Mucosa of descending colon (tissue), 3 donors: ENCODE measurements at regions not wholly inside any gene's neighbourhood (a gene's known extent, or its start where the extent isn't known, plus 50 kb on each side); places are given as distances from the start of the nearest gene placed in this dataset.

Experiments used
- ATAC-seq: fragments of 200-7000 bp; cut with Tn5 transposase; one replicate; pipeline ENCODE4 v1.9.1; 2020; ENCODE audit warnings: mild to moderate bottlenecking, moderate library complexity
- DNase-seq, 3 donors: peaks; one replicate each; pipeline ENCODE4 v3.0.0-alpha.2; 2020
- H3K36me3 ChIP-seq: fragments of 200-600 bp; one replicate; pipeline ENCODE4 v1.8.0; 2021; ENCODE audit warnings: low read depth, mild to moderate bottlenecking
- H3K4me1 ChIP-seq: fragments of 200-600 bp; one replicate; pipeline ENCODE4 v1.8.0; 2021; ENCODE audit warnings: low read depth, mild to moderate bottlenecking
- H3K4me3 ChIP-seq: fragments of 200-600 bp; one replicate; pipeline ENCODE4 v1.8.0; 2021; ENCODE audit warnings: mild to moderate bottlenecking
- H3K9me3 ChIP-seq: fragments of 200-600 bp; one replicate; pipeline ENCODE4 v1.8.0; 2021; ENCODE audit warnings: mild to moderate bottlenecking
- intact Hi-C, 2 donors: fragments of 100-400 bp; cut with DNase I in 1 of 2; cut with micrococcal nuclease in 1 of 2; formaldehyde crosslinking; loops; one replicate each; pipeline versions ENCODE4 v1.11.0 to v1.11.1; 2022; cut with DNase I, micrococcal nuclease
- TF ChIP-seq, protein P1 (sequence below): fragments of 200-600 bp; IDR thresholded peaks from one replicate; pipeline ENCODE4 v1.8.0; 2022; ENCODE audit warnings: antibody characterized with exemption, mild to moderate bottlenecking
- donor health status: DM: no; HTN: no; CAD: no; lungs with moderate emphysema.
- donor health status: DM: no; HTN: no; CAD: no.
- donor health status: DM: no; HTN: yes; CAD: no.

DNA sequence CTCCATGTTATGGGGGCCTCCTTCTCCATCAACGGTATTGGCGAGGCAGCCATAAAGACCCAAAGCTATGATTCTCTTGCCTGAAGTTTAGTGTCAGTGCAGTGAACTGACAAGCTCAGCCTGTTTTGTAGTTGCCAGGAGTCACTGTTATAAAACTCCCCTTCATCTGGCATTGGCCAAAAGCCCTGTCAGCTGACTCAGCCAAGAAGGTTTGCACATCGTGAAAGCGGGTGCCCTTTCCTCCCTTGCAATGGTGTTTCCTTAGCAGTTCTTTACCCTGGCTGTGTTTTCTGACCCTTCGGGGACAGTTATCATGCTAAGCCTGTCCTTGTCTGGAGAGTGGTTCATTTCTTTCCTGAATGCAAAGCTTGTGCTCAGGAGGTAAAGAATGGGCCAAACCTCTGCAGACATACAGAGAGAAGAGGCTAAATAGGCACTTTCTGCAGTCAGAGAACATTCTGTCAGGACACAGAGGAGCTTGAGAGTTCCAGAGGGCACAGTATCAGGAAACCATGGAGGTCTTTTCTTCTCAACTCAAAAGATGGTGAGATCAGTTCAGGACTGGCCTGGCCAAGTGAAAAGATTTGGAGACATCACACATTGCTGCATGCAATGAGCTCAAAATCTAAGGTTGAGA is 414.2 kb downstream of the ZNF521 start:
- DNase-seq: no peak
- Histone ChIP-seq H3K4me3 (no peak overlapping the region), H3K36me3 (no peaks in the 10 kb centered on the region), H3K9me3 (no peaks in the 10 kb centered on the region), H3K4me1 (no peaks in the 10 kb centered on the region)
- no peak for ATAC-seq
- intact Hi-C loops: no loop called here
- TF ChIP-seq, protein P1, sequence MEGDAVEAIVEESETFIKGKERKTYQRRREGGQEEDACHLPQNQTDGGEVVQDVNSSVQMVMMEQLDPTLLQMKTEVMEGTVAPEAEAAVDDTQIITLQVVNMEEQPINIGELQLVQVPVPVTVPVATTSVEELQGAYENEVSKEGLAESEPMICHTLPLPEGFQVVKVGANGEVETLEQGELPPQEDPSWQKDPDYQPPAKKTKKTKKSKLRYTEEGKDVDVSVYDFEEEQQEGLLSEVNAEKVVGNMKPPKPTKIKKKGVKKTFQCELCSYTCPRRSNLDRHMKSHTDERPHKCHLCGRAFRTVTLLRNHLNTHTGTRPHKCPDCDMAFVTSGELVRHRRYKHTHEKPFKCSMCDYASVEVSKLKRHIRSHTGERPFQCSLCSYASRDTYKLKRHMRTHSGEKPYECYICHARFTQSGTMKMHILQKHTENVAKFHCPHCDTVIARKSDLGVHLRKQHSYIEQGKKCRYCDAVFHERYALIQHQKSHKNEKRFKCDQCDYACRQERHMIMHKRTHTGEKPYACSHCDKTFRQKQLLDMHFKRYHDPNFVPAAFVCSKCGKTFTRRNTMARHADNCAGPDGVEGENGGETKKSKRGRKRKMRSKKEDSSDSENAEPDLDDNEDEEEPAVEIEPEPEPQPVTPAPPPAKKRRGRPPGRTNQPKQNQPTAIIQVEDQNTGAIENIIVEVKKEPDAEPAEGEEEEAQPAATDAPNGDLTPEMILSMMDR: no peak

DNA sequence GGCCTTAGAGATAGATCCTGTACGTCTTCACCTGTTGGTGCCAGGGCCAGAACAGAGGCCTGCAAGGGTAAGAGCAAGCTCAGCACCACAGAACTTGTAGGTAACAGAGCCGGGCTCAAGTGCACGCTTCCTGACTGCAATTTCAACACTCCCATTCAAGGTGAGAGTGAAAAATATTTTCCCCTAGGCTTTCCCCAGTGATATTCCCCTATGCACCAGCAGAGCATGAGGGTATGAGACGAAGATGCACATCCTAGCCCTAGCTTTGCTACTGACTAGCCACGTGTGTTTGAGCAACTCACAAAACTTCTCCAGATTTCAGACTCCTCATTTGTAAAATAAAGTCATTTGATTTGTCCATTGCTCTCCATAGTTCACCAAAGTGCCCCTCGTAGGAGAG is 411.6 kb downstream of the ZNF521 start:
- Histone ChIP-seq H3K9me3 (no peaks in the 10 kb centered on the region), H3K4me3 (no peak overlapping the region), H3K36me3 (no peaks in the 10 kb centered on the region), H3K4me1 (no peaks in the 10 kb centered on the region)
- TF ChIP-seq, protein P1: no peak
- intact Hi-C loops: no loop called here
- DNase-seq (no peak), ATAC-seq (no peak)

DNA sequence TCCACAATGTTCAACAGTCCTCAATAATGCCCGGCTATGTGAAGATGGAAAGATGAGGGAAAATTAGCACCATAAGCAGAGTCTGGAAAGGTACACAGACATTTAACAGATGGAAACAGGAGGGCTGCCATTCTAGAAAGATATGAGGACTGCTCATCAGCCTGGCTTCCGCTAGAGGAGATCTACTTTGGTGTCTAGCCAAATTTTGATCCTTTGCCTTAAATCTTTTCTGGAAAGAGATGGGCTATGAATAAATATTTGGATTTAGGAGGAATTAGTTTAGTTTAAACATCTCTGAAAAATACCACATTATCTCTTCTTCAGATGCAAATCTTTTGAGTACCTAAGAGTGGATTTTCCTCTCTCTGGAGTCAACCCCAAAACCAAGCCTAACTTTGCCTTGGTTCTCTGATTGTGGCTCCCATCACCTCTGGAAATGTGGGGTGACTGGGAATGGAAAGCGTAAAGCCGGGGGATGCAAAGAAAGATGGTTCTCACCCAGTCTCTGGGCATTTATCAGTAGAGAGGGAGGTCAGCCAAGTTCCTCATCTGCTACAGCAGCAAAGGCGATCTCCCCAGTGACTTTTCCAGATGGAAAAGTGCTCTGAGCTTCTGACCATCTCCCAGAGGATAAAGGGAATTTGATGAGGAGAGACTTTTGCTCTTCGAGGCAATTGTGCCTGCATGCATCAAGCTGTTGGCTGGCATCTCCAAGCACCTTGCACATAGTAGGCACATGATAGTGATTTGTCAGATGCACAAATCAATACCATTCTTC is 410.6 kb downstream of the ZNF521 start:
- DNase-seq: no peak
- intact Hi-C loops: no loop called here
- Histone ChIP-seq H3K9me3 (no peaks in the 10 kb centered on the region), H3K36me3 (no peaks in the 10 kb centered on the region), H3K4me3 (no peak overlapping the region), H3K4me1 (no peaks in the 10 kb centered on the region)
- no peak for ATAC-seq
- TF ChIP-seq, protein P1: no peak

DNA sequence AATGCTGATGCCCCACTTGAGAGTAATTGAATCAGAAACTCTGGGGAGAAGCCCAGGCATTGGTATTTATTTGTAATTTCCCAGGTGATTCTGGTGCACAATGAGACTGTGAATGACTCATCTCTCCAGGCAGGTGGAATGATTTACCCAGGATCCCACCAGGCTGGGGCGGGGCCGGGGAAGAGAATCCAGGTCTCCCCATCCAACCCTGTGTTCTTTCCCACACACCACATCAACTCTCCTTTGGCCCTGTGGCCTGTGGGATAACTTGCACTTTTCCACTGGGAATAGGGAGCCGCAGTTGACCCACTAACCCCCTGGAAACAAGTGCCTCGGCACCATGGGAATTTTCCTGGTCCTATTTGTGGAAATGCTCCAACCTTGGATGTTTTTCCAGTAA is 409.8 kb downstream of the ZNF521 start:
- ATAC-seq (no peak), DNase-seq (no peak)
- no peak overlapping the region for H3K4me3 ChIP-seq
- no peaks in the 10 kb centered on the region for H3K4me1 ChIP-seq
- intact Hi-C loops: no loop called here
- H3K36me3 ChIP-seq: no peaks in the 10 kb centered on the region
- TF ChIP-seq, protein P1: no peak
- H3K9me3 ChIP-seq: no peaks in the 10 kb centered on the region

DNA sequence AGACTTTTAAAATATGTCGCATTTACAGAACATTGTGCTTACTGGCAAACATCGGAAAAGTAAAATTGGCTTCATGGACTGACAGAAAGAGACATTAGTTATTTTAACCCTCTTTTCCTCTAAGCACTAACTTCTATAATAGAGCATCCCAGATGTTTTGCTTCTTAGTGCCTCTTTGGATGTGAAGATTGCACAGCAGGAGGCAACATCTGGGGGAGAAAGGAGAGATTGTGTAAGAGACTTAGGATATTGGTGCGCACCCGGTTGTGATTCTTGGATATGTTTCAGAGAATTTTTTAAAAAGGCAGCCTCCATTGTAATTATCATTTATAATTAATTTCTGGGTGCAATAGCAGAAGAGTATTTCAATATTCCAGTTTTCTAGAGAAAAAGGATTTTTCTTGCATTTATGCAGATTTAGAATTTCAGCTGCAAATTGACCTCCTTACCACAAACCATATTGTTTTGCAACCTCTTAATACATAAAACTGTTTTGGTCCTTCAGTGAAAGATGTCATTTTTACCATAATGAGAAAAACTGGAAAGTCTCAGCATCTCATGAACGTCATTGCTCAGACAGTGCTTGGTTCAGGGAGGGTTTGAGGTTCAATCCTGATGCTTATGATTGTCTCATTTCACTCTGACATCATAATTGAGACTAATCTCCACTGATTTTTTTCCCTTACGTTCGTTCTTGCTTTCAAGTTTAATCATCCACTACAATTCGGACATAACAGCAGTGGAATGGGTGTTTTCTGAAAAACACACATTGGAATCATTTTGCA is 404.3 kb downstream of the ZNF521 start:
- ATAC-seq (no peak), DNase-seq (no peak)
- Histone ChIP-seq H3K4me3 (no peak overlapping the region), H3K36me3 (no peaks in the 10 kb centered on the region), H3K9me3 (no peaks in the 10 kb centered on the region), H3K4me1 (no peaks in the 10 kb centered on the region)
- TF ChIP-seq, protein P1: no peak
- intact Hi-C loops: no loop called here
